HepG2 (cell line): ENCODE measurements at regions not wholly inside any gene's neighbourhood (a gene's known extent, or its start where the extent isn't known, plus 50 kb on each side); places are given as distances from the start of the nearest gene placed in this dataset.

Source experiments
- CCAR2 ChIP-seq: fragments of 200-400 bp; formaldehyde crosslinking; optimal IDR thresholded peaks from 2 replicates; pipeline ENCODE3; 2018; ENCODE audit warnings: low read depth, mild to moderate bottlenecking, low read length, moderate library complexity
- NPAS2 ChIP-seq: sonication (generic); formaldehyde crosslinking; IDR thresholded peaks from 2 replicates; pipeline ENCODE4 v1.8.0; 2022; ENCODE audit warnings: mild to moderate bottlenecking, missing genetic modification reagents, borderline replicate concordance
- RARA ChIP-seq: IDR thresholded peaks from 2 replicates; pipeline ENCODE4 v1.6.1; 2016; ENCODE audit warnings: missing genetic modification reagents, missing compliant biosample characterization
- ZBTB43 ChIP-seq: sonication (generic); formaldehyde crosslinking; conservative IDR thresholded peaks from 2 replicates; pipeline ENCODE4 v1.4.0; 2020; ENCODE audit warnings: missing genetic modification reagents
- ZNF24 ChIP-seq: fragments of 450-650 bp; IDR thresholded peaks from 2 replicates; pipeline ENCODE4 v1.6.1; 2017; ENCODE audit warnings: antibody characterized with exemption, mild to moderate bottlenecking

- TF ChIP-seq CCAR2 = no peak
- TF ChIP-seq ZBTB43 (CRISPR knock-in tag) = no peak
- no peak for TF ChIP-seq RARA (CRISPR knock-in tag)
- no peak for TF ChIP-seq ZNF24
- no peak for TF ChIP-seq NPAS2 (CRISPR knock-in tag)
Observed at GRCh38 chr20:61159957-61160686, 91.9 kb upstream of the CDH4 start.
